GM19463 (cell line): ENCODE measurements at regions not wholly inside any gene's neighbourhood (a gene's known extent, or its start where the extent isn't known, plus 50 kb on each side); places are given as distances from the start of the nearest gene placed in this dataset.

Experiments
- ATAC-seq: cut with Tn5 transposase; IDR thresholded peaks from one replicate; pipeline ENCODE4 v1.9.1; 2021; ENCODE audit warnings: mild to moderate bottlenecking, moderate library complexity; ENCODE audit not compliant: unreplicated experiment

GRCh38 chr5:155947394-155948062, 379.4 kb upstream of the SGCD start:
- ATAC-seq, result no peak

- ATAC-seq, result no peak
Observed at GRCh38 chr5:155948576-155948975, 378.4 kb upstream of the SGCD start.

- no peak for ATAC-seq
Observed at GRCh38 chr5:155952486-155953089, 374.4 kb upstream of the SGCD start.

DNA sequence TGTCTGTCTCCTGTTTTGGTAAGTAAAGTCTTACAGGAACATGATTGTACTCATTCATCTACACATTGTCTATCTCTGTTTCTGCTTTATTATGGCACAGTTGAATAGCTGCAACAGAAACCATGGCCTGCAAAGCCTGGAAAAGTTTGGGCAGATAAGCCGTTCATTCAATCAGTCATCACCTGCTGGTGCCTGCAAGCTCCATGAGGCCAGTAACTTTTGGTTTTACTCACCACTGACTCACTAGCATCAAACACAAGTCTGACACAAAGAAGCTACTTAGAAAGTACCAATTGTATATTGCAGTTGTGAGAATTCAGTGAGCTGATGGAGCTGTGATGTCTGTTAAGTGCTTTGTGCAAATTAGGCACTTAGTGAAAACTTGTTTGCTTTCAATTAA, 373.6 kb upstream of the SGCD start:
- no peak for ATAC-seq

DNA sequence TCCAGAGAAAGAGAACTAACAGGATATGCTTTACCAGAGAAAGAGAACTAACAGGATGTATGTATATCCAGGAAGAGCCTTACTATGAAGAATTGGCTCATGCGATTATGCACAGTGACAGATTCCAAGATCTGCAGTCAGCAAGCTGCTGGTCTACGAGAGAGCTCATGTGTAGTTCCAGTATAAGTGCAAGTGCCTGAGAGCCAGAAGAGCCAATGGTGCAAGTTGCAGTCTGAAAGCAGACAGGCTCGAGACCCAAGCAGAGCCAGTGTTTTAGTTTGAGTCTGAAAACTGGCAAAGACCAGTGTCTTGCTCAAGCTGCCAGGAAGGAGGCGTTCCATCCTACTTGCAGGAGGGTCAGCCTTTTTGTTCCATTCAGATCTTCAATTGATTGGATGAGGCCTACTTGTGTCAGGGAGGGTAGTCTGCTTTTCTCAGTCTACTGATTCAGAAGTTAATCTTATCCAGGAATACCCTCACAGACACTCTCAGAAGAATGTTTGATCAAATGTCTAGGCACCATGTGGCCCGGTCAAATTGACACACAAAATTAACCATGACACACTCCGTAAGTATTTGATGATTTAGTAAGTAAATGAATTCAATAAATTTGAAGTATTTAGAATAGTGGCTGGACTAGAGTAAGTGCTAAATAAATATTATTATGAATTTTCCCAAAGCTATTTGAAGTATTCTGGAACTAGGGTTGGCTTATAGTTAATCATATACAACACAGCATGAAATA, 372.1 kb upstream of the SGCD start:
- ATAC-seq, result no peak

DNA sequence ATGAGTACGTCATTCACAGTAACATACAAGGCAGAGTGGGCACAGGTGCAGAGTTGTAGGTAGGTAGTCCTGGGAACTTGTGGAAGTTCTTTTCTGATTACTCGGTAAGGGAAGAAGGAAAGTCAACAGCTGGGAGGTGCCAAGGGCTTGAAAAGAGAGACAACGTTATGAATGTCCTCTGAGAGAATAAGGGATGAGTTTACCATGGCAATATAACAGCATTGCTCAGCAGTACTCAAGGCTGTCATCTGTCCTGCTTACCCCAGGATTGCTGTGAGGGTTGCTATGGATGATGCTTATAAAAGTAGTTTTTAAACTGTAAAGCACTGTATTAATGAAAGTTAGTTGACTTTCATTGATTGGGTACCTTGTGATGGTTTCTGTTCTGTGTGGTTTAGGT, 369.1 kb upstream of the SGCD start:
- no peak for ATAC-seq

- no peak for ATAC-seq
Observed at GRCh38 chr5:155959082-155959481, 367.9 kb upstream of the SGCD start.

GRCh38 chr5:155960177-155960576, 366.8 kb upstream of the SGCD start:
- no peak for ATAC-seq

DNA sequence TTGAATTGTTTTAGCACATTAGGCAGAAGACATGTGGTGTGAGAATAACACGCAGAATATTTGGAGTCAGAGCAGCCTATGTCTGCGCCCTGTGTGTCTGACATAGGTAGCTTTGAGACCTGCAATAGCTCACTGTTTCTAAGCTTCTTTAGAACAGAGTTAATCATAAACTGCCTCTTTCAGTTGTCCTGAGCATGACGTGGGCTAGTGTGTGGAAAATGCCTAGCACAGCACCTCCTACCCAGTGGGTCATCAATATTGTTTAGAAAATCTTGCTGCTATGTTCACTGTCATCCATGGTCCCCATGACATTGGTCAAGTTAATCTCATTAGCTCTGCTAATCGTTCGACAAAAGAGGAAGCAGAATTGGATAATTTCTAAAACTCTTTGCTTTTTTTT, 357.4 kb upstream of the SGCD start:
- ATAC-seq, result no peak

DNA sequence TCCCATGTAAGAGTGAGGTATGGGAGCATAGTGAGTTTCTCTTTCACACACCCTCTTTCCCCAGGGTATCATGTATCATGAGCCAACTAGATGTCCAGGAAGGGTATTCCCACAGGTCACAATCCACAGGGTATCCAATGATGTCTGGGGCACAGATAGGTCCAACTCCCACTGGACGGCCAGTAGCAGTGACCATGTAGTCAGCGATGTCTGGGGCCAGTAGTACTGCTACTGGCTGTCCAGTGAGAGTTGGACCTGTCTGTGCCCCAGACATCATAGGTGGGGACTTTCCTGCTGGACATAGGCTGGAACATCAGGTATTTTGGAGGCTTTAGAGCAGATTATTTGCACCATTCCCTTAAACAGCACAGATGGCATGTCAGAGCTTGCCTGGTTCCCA, 352.6 kb upstream of the SGCD start:
- no peak for ATAC-seq

DNA sequence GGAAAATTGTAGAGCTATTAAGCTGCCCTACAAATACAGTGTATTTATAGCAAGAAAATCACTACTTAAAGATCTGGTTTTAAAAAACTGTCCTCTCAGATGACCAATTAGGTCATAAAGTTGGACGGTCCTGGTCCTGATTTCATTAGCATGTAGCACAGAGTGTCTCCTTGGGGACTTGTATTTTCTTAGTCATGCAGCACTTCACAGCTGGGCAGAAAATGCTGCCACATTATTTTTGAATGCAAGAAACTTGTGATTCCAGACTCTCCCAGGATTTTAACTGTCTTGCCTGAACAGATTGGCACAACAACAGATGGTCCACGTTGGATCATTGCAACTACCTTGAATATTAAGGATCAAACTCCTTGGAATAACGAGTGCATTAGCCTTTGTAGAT, 348.1 kb upstream of the SGCD start:
- no peak for ATAC-seq

DNA sequence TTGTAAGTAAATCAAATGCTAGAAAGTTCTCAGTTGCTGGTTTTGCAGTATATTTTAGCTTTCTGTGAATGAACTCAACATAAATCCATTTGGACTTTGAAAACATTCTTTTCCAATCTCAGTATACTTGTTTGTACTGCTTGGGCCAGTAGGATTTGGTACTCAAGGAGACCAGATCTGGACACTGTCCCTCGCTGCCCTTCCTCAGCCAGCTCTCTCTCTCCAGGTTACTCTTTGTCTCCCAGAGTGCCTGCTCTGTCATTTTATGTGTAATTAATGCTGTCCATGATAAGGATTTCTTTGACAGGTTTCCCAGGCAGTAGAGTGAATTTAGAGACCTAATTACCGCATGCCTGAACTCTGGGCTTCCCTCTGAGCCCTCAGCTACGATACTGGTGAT, 344.6 kb upstream of the SGCD start:
- ATAC-seq, result no peak

DNA sequence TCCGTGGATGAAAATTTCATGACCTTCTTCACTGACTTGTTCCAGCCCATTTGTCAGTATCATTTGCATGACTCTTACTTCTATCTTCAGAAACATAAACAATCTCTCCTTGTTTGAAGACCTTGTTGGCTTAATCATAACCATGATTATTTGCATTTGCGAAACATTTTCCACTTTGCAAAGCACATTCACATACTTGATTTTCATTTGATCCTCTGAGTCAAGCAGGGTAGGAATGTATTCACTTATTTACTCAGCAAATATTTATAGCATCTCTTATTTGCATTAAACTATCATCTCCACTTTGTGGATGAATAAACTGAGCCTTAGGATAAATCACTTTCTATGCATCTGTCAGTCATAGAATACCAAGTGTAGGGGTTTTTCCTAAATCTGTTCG, 343.0 kb upstream of the SGCD start:
- ATAC-seq, result no peak

DNA sequence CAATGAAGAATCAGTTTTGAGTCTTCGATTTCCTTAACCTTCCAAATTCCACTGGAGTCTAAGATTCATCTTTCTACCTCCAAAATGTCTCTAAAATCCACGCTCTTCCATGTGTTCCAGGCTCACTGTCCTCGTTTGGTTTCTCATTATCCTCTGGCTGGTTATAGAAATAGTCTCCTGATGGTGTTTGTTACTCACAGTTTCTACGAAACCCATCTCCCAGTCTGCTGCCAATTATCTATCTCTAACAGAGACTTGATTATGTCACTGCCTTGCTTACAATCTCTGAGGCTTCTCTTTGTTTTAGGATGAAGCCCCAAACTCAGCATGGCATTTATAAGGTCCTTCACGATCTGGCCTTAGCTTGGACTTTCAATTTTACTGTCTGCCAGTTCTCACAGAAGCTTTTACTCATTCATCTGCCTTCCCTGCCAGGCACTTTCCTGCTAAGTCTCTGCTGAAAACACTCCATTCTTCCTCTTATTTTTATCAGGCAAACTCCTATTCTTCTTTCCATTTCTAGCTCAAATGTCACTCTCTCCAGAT, 339.6 kb upstream of the SGCD start:
- no peak for ATAC-seq

DNA sequence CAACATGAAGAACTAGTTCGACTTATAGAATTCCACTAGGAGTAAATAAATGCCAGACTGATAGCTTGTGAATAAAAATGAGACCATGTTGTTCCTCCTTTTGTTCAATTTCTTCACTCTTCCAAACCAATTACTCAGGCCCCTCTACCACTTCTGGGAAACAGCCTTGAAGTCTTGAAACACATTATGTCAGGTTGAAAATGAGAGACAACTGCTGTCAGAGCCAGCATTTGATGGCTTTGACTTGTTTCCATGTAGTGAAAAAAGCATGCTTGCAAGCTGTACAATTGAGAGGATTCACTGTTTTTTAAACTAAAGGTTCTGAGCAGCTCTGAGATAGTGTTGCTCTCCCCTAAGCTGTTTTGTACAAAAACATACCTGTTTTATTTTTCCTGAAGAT, 337.1 kb upstream of the SGCD start:
- no peak for ATAC-seq

DNA sequence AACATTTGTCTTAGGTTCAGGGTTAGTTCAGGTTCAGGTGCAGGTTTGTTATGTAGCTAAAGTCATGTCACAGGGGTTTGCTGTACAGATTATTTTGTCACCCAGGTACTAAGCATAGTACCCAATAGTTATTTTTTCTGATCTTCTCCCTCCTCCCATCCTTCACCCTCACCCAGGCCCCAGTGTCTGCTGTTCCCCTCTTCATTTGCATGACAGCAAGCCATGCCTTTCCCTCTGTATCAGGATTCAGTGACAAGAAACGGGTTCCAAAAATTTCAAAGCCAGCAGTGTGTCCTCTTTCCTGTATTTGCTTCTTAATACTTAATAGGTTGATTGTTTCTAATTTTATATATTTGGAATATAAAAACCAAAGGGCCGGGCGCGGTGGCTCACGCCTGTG, 330.8 kb upstream of the SGCD start:
- ATAC-seq, result no peak

DNA sequence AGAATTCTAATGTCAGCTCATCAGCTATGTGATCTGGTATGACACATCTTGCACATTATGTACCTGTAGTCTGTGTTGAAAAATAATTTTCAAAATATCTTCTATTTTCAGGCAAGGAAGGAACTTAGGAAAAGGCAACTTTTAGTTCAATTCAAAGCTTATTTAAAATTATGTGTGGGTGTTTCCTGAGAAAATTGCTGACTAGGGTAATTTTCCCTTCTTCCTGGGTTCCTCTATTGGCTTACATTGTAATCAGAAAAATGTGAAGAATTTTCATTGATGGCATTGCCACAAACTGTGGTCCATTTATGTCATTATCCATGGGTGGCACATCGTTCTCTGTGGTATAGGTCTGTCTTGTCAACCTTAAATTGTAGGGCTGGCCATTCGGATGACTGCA, 328.7 kb upstream of the SGCD start:
- no peak for ATAC-seq

- no peak for ATAC-seq
Observed at GRCh38 chr5:156000115-156000514, 326.8 kb upstream of the SGCD start.

DNA sequence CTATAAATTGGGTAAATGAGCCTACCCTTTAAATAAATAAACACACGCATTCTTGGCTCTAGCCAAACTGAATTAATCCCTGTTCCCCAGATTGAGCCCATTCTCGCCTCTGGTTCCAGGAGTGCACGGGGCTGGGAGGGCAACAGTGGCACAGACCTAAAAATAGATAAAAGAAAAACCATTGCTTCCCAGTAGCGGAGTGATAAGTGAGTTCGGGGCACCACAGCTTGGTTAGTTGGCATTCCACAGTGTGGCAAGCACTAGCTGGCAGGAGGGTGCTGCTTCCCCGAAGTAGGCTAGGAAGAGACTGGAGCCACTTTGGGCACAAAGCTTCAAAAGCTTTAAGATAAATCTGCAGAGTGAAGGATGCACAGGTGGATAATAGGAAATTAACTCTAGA, 322.2 kb upstream of the SGCD start:
- ATAC-seq, result no peak

DNA sequence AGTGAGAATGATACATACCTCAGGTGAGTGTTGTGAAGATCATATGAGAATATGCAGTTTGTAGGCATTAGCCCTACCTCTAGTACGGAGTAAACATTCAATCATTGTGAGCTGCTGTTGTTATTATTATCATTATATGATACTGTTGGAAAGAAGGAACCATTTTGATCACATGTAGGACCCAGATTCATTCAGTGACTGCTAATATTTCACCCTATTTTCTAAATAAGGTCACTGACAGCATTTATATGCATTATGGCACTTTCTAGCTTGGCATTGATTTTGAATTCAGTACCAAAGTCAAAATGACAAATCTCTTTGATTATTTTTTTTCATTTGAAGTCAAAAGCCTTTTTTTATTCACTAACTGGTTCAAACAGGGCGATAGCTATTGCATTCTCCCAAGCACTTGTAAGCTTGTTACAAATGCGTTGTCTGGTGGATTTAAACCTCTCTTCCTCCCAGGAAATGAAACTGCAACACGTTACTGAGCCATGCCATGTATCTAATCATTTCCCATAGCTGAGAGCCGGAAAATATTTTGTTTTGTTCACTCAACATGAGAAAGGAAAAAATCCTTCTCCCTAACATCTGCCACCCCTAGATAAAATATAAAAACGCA, 320.8 kb upstream of the SGCD start:
- no peak for ATAC-seq

GRCh38 chr5:156008844-156009243, 318.1 kb upstream of the SGCD start:
- ATAC-seq, result no peak

GRCh38 chr5:156009583-156009982, 317.4 kb upstream of the SGCD start:
- ATAC-seq, result no peak
